ENCODE measurements at regions not wholly inside any gene's neighbourhood (a gene's known extent, or its start where the extent isn't known, plus 50 kb on each side); places are given as distances from the start of the nearest gene placed in this dataset.

- CTCF ChIA-PET: no interaction called here
- Histone ChIP-seq H3K27ac (ENCODE audit: low read depth, low read length, poor library complexity, severe bottlenecking) (no peak overlapping the region), H3K36me3 (ENCODE audit: insufficient read depth, low read length, poor library complexity, severe bottlenecking) (no peaks in the 10 kb centered on the region), H3K4me3 (ENCODE audit: low read depth, low read length, poor library complexity, severe bottlenecking) (no peak overlapping the region), H3K4me1 (ENCODE audit: insufficient read depth, low read length, poor library complexity, severe bottlenecking) (no peaks in the 10 kb centered on the region), H3K27me3 (replicated peaks; ENCODE audit: insufficient read depth, low read depth, low read length, poor library complexity) (no peaks in the 10 kb centered on the region), H3K9me3 (ENCODE audit: low read depth, low read length, poor library complexity, severe bottlenecking) (no peaks in the 10 kb centered on the region)
- DNase-seq (ENCODE audit: low spot score): no peak
- BruUV-seq (replicated peaks): no TSS peak
- POLR2A ChIA-PET (ENCODE audit: low non-redundant PET): no interaction called here
- TF ChIP-seq EZH2 (IDR thresholded peaks at IDR 0.05; ENCODE audit: borderline replicate concordance, low read depth, low read length, poor library complexity, severe bottlenecking) (no peak), CTCF (conservative IDR thresholded peaks at IDR 0.05; ENCODE audit: low read depth, low read length) (no peak)
- intact Hi-C loops (cut with micrococcal nuclease; ENCODE audit: unreplicated experiment): no loop called here
These were observed 326.6 kb downstream of the GPAT3 start for GRCh38 chr4:83862471-83862870.

GRCh38 chr4:83860200-83860599 lies 324.3 kb downstream of the GPAT3 start:
- CTCF ChIA-PET: no interaction called here
- intact Hi-C loops (cut with micrococcal nuclease; ENCODE audit: unreplicated experiment): no loop called here
- no TSS peak for BruUV-seq (replicated peaks)

GRCh38 chr4:83858131-83858530 lies 322.2 kb downstream of the GPAT3 start:
- H3K36me3 ChIP-seq (ENCODE audit: insufficient read depth, low read length, poor library complexity, severe bottlenecking): no peaks in the 10 kb centered on the region
- intact Hi-C loops (cut with micrococcal nuclease; ENCODE audit: unreplicated experiment): no loop called here
- POLR2A ChIA-PET (ENCODE audit: low non-redundant PET): no interaction called here
- no peak overlapping the region for H3K27ac ChIP-seq (ENCODE audit: low read depth, low read length, poor library complexity, severe bottlenecking)
- no TSS peak for BruUV-seq (replicated peaks)
- TF ChIP-seq CTCF (conservative IDR thresholded peaks at IDR 0.05; ENCODE audit: low read depth, low read length) (no peak), EZH2 (IDR thresholded peaks at IDR 0.05; ENCODE audit: borderline replicate concordance, low read depth, low read length, poor library complexity, severe bottlenecking) (no peak)
- CTCF ChIA-PET: no interaction called here
- DNase-seq (ENCODE audit: low spot score): no peak
- H3K27me3 ChIP-seq (replicated peaks; ENCODE audit: insufficient read depth, low read depth, low read length, poor library complexity): no peaks in the 10 kb centered on the region
- H3K9me3 ChIP-seq (ENCODE audit: low read depth, low read length, poor library complexity, severe bottlenecking): no peaks in the 10 kb centered on the region
- no peaks in the 10 kb centered on the region for H3K4me1 ChIP-seq (ENCODE audit: insufficient read depth, low read length, poor library complexity, severe bottlenecking)
- no peak overlapping the region for H3K4me3 ChIP-seq (ENCODE audit: low read depth, low read length, poor library complexity, severe bottlenecking)

More at GRCh38 chr4:83860200-83860599, 324.3 kb downstream of the GPAT3 start:
- DNase-seq (ENCODE audit: low spot score): no peak
- no peaks in the 10 kb centered on the region for H3K9me3 ChIP-seq (ENCODE audit: low read depth, low read length, poor library complexity, severe bottlenecking)
- POLR2A ChIA-PET (ENCODE audit: low non-redundant PET): no interaction called here
- TF ChIP-seq EZH2 (IDR thresholded peaks at IDR 0.05; ENCODE audit: borderline replicate concordance, low read depth, low read length, poor library complexity, severe bottlenecking): no peak
- TF ChIP-seq CTCF (conservative IDR thresholded peaks at IDR 0.05; ENCODE audit: low read depth, low read length): no peak
- no peaks in the 10 kb centered on the region for H3K4me1 ChIP-seq (ENCODE audit: insufficient read depth, low read length, poor library complexity, severe bottlenecking)
- no peaks in the 10 kb centered on the region for H3K36me3 ChIP-seq (ENCODE audit: insufficient read depth, low read length, poor library complexity, severe bottlenecking)
- no peaks in the 10 kb centered on the region for H3K27me3 ChIP-seq (replicated peaks; ENCODE audit: insufficient read depth, low read depth, low read length, poor library complexity)
- no peak overlapping the region for H3K4me3 ChIP-seq (ENCODE audit: low read depth, low read length, poor library complexity, severe bottlenecking)
- no peak overlapping the region for H3K27ac ChIP-seq (ENCODE audit: low read depth, low read length, poor library complexity, severe bottlenecking)
